Endothelial cell of hepatic sinusoid (primary cell): ENCODE measurements at regions not wholly inside any gene's neighbourhood (a gene's known extent, or its start where the extent isn't known, plus 50 kb on each side); places are given as distances from the start of the nearest gene placed in this dataset.

Experiments used
- in situ Hi-C: cut with HindIII; loops from 2 replicates; pipeline ENCODE4 v1.10.0; 2017; ENCODE audit warnings: low sequenced_read_pairs

GRCh38 chr4:178347111-178347510, 904.9 kb upstream of the AGA start:
- in situ Hi-C loops = no loop called here

GRCh38 chr4:178349601-178350000, 907.4 kb upstream of the AGA start:
- in situ Hi-C loops = no loop called here

GRCh38 chr4:178351185-178351584, 908.9 kb upstream of the AGA start:
- in situ Hi-C loops = no loop called here

- in situ Hi-C loops = no loop called here
Measured at GRCh38 chr4:178356725-178357124, 914.5 kb upstream of the AGA start.

GRCh38 chr4:178385481-178385880, 943.2 kb upstream of the AGA start:
- in situ Hi-C loops = no loop called here

- in situ Hi-C loops = no loop called here
Measured at GRCh38 chr4:178387756-178388155, 945.5 kb upstream of the AGA start.

GRCh38 chr4:178395798-178396197, 953.6 kb upstream of the AGA start:
- in situ Hi-C loops = no loop called here

GRCh38 chr4:178412455-178412854, 970.2 kb upstream of the AGA start:
- in situ Hi-C loops = no loop called here

- in situ Hi-C loops = no loop called here
Measured at GRCh38 chr4:178414042-178414441, 971.8 kb upstream of the AGA start.

- in situ Hi-C loops = no loop called here
Measured at GRCh38 chr4:178414881-178415446, 972.7 kb upstream of the AGA start.

- in situ Hi-C loops = no loop called here
Measured at GRCh38 chr4:178415925-178416324, 973.7 kb upstream of the AGA start.

- in situ Hi-C loops = no loop called here
Measured at GRCh38 chr4:178423366-178423765, 981.1 kb upstream of the AGA start.

- in situ Hi-C loops = no loop called here
Measured at GRCh38 chr4:178426871-178427270, 984.6 kb upstream of the AGA start.

- in situ Hi-C loops = no loop called here
Measured at GRCh38 chr4:178427663-178428062, 985.4 kb upstream of the AGA start.

- in situ Hi-C loops = no loop called here
Measured at GRCh38 chr4:178448372-178449035, 1006.3 kb upstream of the AGA start.

- in situ Hi-C loops = no loop called here
Measured at GRCh38 chr4:178450614-178451013, 1008.4 kb upstream of the AGA start.

- in situ Hi-C loops = no loop called here
Measured at GRCh38 chr4:178453057-178453456, 1010.8 kb upstream of the AGA start.

GRCh38 chr4:178457286-178457685, 1015.0 kb upstream of the AGA start:
- in situ Hi-C loops = no loop called here

- in situ Hi-C loops = no loop called here
Measured at GRCh38 chr4:178462710-178463109, 1020.5 kb upstream of the AGA start.

- in situ Hi-C loops = no loop called here
Measured at GRCh38 chr4:178463747-178464146, 1021.5 kb upstream of the AGA start.

GRCh38 chr4:178470996-178471784, 1029.0 kb upstream of the AGA start:
- in situ Hi-C loops = no loop called here

GRCh38 chr4:178471994-178472393, 1029.8 kb upstream of the AGA start:
- in situ Hi-C loops = no loop called here
